Progenitor cell of endocrine pancreas (in vitro differentiated cells): ENCODE measurements at regions not wholly inside any gene's neighbourhood (a gene's known extent, or its start where the extent isn't known, plus 50 kb on each side); places are given as distances from the start of the nearest gene placed in this dataset.

Source experiments
- DNase-seq: peaks from one replicate; pipeline ENCODE4 v3.0.0; 2021; ENCODE audit warnings: low spot score; ENCODE audit not compliant: unreplicated experiment
- H3K27ac Mint-ChIP-seq: 2 replicates; pipeline ENCODE4 v1.8.0; 2021; ENCODE audit warnings: mild to moderate bottlenecking, moderate library complexity, mixed read lengths
- H3K27me3 Mint-ChIP-seq: 2 replicates; pipeline ENCODE4 v1.8.0; 2021; ENCODE audit warnings: mixed read lengths
- H3K36me3 Mint-ChIP-seq: 2 replicates; pipeline ENCODE4 v1.8.0; 2022; ENCODE audit warnings: mixed read lengths; ENCODE audit not compliant: insufficient read depth
- H3K4me1 Mint-ChIP-seq: 2 replicates; pipeline ENCODE4 v1.8.0; 2021; ENCODE audit warnings: low read depth, mixed read lengths
- H3K4me3 Mint-ChIP-seq: 2 replicates; pipeline ENCODE4 v1.8.0; 2021; ENCODE audit warnings: low read depth, mild to moderate bottlenecking, moderate library complexity, mixed read lengths
- H3K9me3 Mint-ChIP-seq: 2 replicates; pipeline ENCODE4 v1.8.0; 2021; ENCODE audit warnings: low read depth, mixed read lengths
- CTCF ChIP-seq: fragments of 200-600 bp; sonication (generic); IDR thresholded peaks from one replicate; pipeline ENCODE4 v1.5.0; 2021; ENCODE audit warnings: antibody characterized with exemption, mild to moderate bottlenecking; ENCODE audit not compliant: unreplicated experiment

GRCh38 chr18:57906852-57907251 lies 103.7 kb upstream of the ATP8B1 start:
- TF ChIP-seq CTCF: peak; percentile 18
- Mint-ChIP-seq H3K27ac (no peak overlapping the region), H3K27me3 (peaks cover 12% of the 10 kb centered on the region), H3K4me3 (no peak overlapping the region), H3K36me3 (no peaks in the 10 kb centered on the region), H3K4me1 (peaks cover 6% of the 10 kb centered on the region), H3K9me3 (no peaks in the 10 kb centered on the region)
- DNase-seq: no peak

GRCh38 chr18:57904535-57904934 lies 101.4 kb upstream of the ATP8B1 start:
- peaks cover 3% of the 10 kb centered on the region for H3K9me3 Mint-ChIP-seq
- peaks cover 9% of the 10 kb centered on the region for H3K4me1 Mint-ChIP-seq
- no peak for TF ChIP-seq CTCF

GRCh38 chr18:57902721-57903120 lies 99.6 kb upstream of the ATP8B1 start:
- Mint-ChIP-seq H3K27ac (no peak overlapping the region), H3K9me3 (peaks cover 3% of the 10 kb centered on the region), H3K4me1 (peaks cover 9% of the 10 kb centered on the region), H3K36me3 (no peaks in the 10 kb centered on the region), H3K4me3 (no peak overlapping the region), H3K27me3 (peaks cover 3% of the 10 kb centered on the region)
- no peak for DNase-seq
- TF ChIP-seq CTCF: no peak

More at GRCh38 chr18:57904535-57904934, 101.4 kb upstream of the ATP8B1 start:
- Mint-ChIP-seq H3K27ac (no peak overlapping the region), H3K4me3 (no peak overlapping the region), H3K27me3 (peaks cover 12% of the 10 kb centered on the region), H3K36me3 (no peaks in the 10 kb centered on the region)
- DNase-seq: no peak

- peaks cover 6% of the 10 kb centered on the region for H3K27me3 Mint-ChIP-seq
- peaks cover 9% of the 10 kb centered on the region for H3K4me1 Mint-ChIP-seq
- DNase-seq: no peak
- no peak overlapping the region for H3K4me3 Mint-ChIP-seq
- no peaks in the 10 kb centered on the region for H3K36me3 Mint-ChIP-seq
- peaks cover 3% of the 10 kb centered on the region for H3K9me3 Mint-ChIP-seq
- no peak for TF ChIP-seq CTCF
- H3K27ac Mint-ChIP-seq: no peak overlapping the region
These were observed 98.9 kb upstream of the ATP8B1 start for GRCh38 chr18:57901825-57902589.

- no peak overlapping the region for H3K4me3 Mint-ChIP-seq
- H3K9me3 Mint-ChIP-seq: peaks cover 3% of the 10 kb centered on the region
- H3K36me3 Mint-ChIP-seq: no peaks in the 10 kb centered on the region
- no peak for TF ChIP-seq CTCF
- no peak for DNase-seq
- H3K27me3 Mint-ChIP-seq: peaks cover 3% of the 10 kb centered on the region
- H3K4me1 Mint-ChIP-seq: peaks cover 7% of the 10 kb centered on the region
- peak overlapping the region; percentile 87 for H3K27ac Mint-ChIP-seq
These were observed 97.9 kb upstream of the ATP8B1 start for GRCh38 chr18:57900906-57901435.
